MM.1S (cell line): ENCODE measurements at regions not wholly inside any gene's neighbourhood (a gene's known extent, or its start where the extent isn't known, plus 50 kb on each side); places are given as distances from the start of the nearest gene placed in this dataset.
A peak's percentile ranks its signal among the peaks of the same experiment; 100 is the strongest.

Experiments used
- DNase-seq: peaks from one replicate; pipeline ENCODE4 v3.0.0-alpha.2; 2015
- H2AFZ ChIP-seq: fragments of 300-600 bp; sonication (generic); 2 replicates; pipeline ENCODE4 v1.6.0; 2016; ENCODE audit warnings: antibody characterized with exemption, low read length
- H3F3A ChIP-seq: fragments of 300-600 bp; sonication (generic); 2 replicates; pipeline ENCODE4 v1.6.1; 2016; ENCODE audit warnings: mild to moderate bottlenecking, antibody characterized with exemption, low read length, moderate library complexity, mixed read lengths; ENCODE audit not compliant: insufficient read depth
- H3K27ac ChIP-seq: fragments of 300-600 bp; sonication (generic); 2 replicates; pipeline ENCODE4 v1.5.1; 2016; ENCODE audit warnings: mild to moderate bottlenecking, low read length
- H3K27me3 ChIP-seq: fragments of 300-600 bp; sonication (generic); replicated peaks from 2 replicates; pipeline ENCODE4 v1.6.0; 2016; ENCODE audit warnings: low read length; ENCODE audit not compliant: insufficient read depth
- H3K36me3 ChIP-seq: fragments of 300-600 bp; sonication (generic); replicated peaks from 2 replicates; pipeline ENCODE4 v1.6.1; 2016; ENCODE audit warnings: mild to moderate bottlenecking, low read length, mixed read lengths; ENCODE audit not compliant: insufficient read depth
- H3K4me1 ChIP-seq: fragments of 300-600 bp; sonication (generic); 2 replicates; pipeline ENCODE4 v1.6.1; 2016; ENCODE audit warnings: low read length, mixed read lengths
- H3K4me2 ChIP-seq: fragments of 300-600 bp; sonication (generic); 2 replicates; pipeline ENCODE4 v1.6.0; 2016; ENCODE audit warnings: low read depth, low read length
- H3K4me3 ChIP-seq: fragments of 300-600 bp; sonication (generic); 2 replicates; pipeline ENCODE4 v1.5.1; 2016; ENCODE audit warnings: low read length, mixed read lengths
- H3K79me2 ChIP-seq: fragments of 300-600 bp; sonication (generic); 2 replicates; pipeline ENCODE4 v1.6.1; 2016; ENCODE audit warnings: mixed run types, low read length, mixed read lengths
- H3K9ac ChIP-seq: fragments of 300-600 bp; sonication (generic); 2 replicates; pipeline ENCODE4 v1.6.1; 2016; ENCODE audit warnings: low read length, mixed read lengths
- H3K9me2 ChIP-seq: fragments of 300-600 bp; sonication (generic); replicated peaks from 2 replicates; pipeline ENCODE4 v1.6.1; 2016; ENCODE audit warnings: mild to moderate bottlenecking, low read length, mixed read lengths; ENCODE audit not compliant: insufficient read depth
- H3K9me3 ChIP-seq: fragments of 300-600 bp; sonication (generic); replicated peaks from 2 replicates; pipeline ENCODE4 v1.6.1; 2016; ENCODE audit warnings: mild to moderate bottlenecking, low read length, mixed read lengths; ENCODE audit not compliant: insufficient read depth
- H4K20me1 ChIP-seq: fragments of 300-600 bp; sonication (generic); 2 replicates; pipeline ENCODE4 v1.6.1; 2016; ENCODE audit warnings: mild to moderate bottlenecking, low read length, moderate library complexity, mixed read lengths; ENCODE audit not compliant: insufficient read depth
- EZH2 ChIP-seq: fragments of 300-600 bp; sonication (generic); optimal IDR thresholded peaks from 2 replicates; pipeline ENCODE3; 2017; ENCODE audit warnings: low read depth, mild to moderate bottlenecking, antibody characterized with exemption, low read length, mixed read lengths
- EZH2phosphoT487 ChIP-seq: fragments of 300-600 bp; sonication (generic); IDR thresholded peaks from 2 replicates; pipeline ENCODE4 v1.6.1; 2018; ENCODE audit warnings: antibody characterized with exemption, low read length
- TF ChIP-seq, protein P1 (sequence below): fragments of 300-600 bp; sonication (generic); IDR thresholded peaks from 2 replicates; pipeline ENCODE4 v1.5.1; 2016; ENCODE audit warnings: antibody characterized with exemption, low read length, mixed read lengths

DNA sequence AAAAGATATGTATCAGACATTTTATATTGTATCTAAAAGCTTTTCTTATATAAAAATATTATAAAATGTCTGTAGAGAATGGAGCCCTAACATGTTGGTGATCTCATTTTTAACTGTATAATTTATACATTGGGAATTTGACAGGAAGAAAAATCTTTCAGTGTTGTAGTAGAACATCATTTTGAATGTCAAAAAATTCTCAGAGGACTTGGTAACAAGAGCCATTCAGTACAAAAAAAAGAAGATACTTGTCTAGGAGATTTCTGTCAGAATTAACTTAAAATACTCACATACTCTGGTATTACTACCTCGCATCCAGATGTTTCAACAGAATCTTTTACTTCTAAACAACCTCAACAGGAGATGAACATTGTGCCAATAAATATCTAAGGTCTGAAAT lies 1277.9 kb downstream of the ROBO2 start:
- no peaks in the 10 kb centered on the region for H3K27me3 ChIP-seq
- H2AFZ ChIP-seq, result no peak overlapping the region
- no peak for DNase-seq
- no peaks in the 10 kb centered on the region for H3K79me2 ChIP-seq
- H3K4me2 ChIP-seq, result no peak overlapping the region
- no peak for TF ChIP-seq EZH2phosphoT487
- H3K9me3 ChIP-seq, result no peaks in the 10 kb centered on the region
- no peaks in the 10 kb centered on the region for H3K9me2 ChIP-seq
- no peaks in the 10 kb centered on the region for H3F3A ChIP-seq
- no peaks in the 10 kb centered on the region for H3K4me1 ChIP-seq
- H3K9ac ChIP-seq, result no peak overlapping the region
- H4K20me1 ChIP-seq, result no peaks in the 10 kb centered on the region
- no peak overlapping the region for H3K4me3 ChIP-seq
- no peak overlapping the region for H3K27ac ChIP-seq
- no peaks in the 10 kb centered on the region for H3K36me3 ChIP-seq

DNA sequence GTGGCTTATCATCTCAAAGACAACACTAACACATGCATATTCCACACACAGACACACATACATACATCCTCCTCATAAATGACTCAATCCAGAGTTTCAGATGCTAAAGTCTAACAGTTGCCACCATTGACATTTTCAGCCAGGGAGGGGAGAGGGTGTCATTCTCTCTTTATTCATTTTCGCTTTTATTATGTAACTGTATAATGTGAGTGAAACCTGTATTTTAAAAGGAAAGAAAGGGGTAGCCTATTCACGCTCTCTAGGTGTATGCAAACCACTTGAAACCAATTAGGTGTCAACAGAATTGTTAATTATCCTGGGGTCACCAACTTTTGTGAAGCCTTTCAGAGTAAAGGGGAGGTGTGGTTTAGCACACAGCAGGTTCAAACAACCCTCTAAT lies 1282.9 kb downstream of the ROBO2 start:
- no peak for DNase-seq
- Histone ChIP-seq H3K4me2 (no peak overlapping the region), H3K4me3 (no peak overlapping the region), H3K36me3 (no peaks in the 10 kb centered on the region), H4K20me1 (no peaks in the 10 kb centered on the region), H3F3A (no peaks in the 10 kb centered on the region), H3K9me2 (no peaks in the 10 kb centered on the region), H3K9me3 (no peaks in the 10 kb centered on the region), H2AFZ (no peak overlapping the region), H3K4me1 (no peaks in the 10 kb centered on the region), H3K79me2 (no peaks in the 10 kb centered on the region), H3K9ac (no peak overlapping the region), H3K27ac (no peak overlapping the region), H3K27me3 (no peaks in the 10 kb centered on the region)
- TF ChIP-seq EZH2phosphoT487 (no peak), EZH2 (no peak)
- TF ChIP-seq, protein P1, sequence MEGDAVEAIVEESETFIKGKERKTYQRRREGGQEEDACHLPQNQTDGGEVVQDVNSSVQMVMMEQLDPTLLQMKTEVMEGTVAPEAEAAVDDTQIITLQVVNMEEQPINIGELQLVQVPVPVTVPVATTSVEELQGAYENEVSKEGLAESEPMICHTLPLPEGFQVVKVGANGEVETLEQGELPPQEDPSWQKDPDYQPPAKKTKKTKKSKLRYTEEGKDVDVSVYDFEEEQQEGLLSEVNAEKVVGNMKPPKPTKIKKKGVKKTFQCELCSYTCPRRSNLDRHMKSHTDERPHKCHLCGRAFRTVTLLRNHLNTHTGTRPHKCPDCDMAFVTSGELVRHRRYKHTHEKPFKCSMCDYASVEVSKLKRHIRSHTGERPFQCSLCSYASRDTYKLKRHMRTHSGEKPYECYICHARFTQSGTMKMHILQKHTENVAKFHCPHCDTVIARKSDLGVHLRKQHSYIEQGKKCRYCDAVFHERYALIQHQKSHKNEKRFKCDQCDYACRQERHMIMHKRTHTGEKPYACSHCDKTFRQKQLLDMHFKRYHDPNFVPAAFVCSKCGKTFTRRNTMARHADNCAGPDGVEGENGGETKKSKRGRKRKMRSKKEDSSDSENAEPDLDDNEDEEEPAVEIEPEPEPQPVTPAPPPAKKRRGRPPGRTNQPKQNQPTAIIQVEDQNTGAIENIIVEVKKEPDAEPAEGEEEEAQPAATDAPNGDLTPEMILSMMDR, result no peak

DNA sequence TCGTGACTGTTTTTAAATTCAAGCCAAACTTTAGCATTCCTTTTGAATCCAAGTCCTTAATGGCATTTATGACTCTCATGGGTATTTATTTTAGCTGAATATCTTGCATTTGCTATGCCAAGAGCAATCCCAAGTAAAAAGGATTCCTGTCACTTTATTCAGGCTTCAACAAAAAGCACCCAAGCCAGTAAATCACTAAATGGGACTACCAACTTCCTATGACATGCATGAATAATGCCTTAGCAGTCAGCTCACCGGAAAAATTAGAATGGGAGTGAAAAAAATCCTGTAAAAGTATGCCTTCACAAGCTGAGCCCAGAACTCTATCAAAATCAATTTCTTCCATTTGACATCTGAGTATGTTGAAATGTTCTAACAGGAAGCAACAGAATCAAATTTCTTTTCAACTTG lies 1297.9 kb downstream of the ROBO2 start:
- DNase-seq, result no peak
- H3K4me2 ChIP-seq, result no peak overlapping the region

DNA sequence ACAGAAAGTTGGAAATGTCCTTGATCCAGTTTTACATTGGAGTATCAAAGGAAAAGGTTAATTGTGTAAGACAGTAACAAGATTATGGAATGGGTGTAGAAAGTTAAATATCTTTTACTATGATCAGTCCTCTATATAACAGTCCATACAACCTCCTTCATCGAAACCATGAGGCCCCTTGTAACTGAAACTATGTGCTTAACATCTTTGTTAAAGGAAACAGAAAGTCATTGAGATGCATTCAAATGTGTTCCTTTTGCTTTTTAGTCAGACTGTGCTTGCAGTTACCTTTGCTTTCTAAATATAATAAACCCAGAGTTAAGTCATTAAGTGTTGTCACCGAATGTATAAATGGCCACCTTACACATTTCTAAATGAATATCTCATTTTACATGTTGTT lies 1298.5 kb downstream of the ROBO2 start:
- peak; percentile 73 for DNase-seq
- TF ChIP-seq EZH2, result no peak
- Histone ChIP-seq H3K9me2 (no peaks in the 10 kb centered on the region), H3F3A (no peaks in the 10 kb centered on the region), H2AFZ (no peak overlapping the region), H3K27me3 (no peaks in the 10 kb centered on the region), H3K9ac (no peak overlapping the region), H4K20me1 (no peaks in the 10 kb centered on the region), H3K36me3 (no peaks in the 10 kb centered on the region), H3K79me2 (no peaks in the 10 kb centered on the region), H3K4me3 (no peak overlapping the region), H3K27ac (no peak overlapping the region), H3K4me1 (peaks cover 5% of the 10 kb centered on the region; the same call in 1 of the 2 replicates), H3K9me3 (no peaks in the 10 kb centered on the region), H3K4me2 (0 out of 2 replicates have a peak overlapping the region, but pooled peaks have one; percentile 22)

More for the DNA sequence above, 1297.9 kb downstream of the ROBO2 start:
- Histone ChIP-seq H3K4me1 (peaks cover 5% of the 10 kb centered on the region; the same call in 1 of the 2 replicates), H3K9me3 (no peaks in the 10 kb centered on the region), H3K9me2 (no peaks in the 10 kb centered on the region), H3K27ac (no peak overlapping the region), H4K20me1 (no peaks in the 10 kb centered on the region), H3K27me3 (no peaks in the 10 kb centered on the region), H2AFZ (no peak overlapping the region), H3K4me3 (no peak overlapping the region), H3F3A (no peaks in the 10 kb centered on the region), H3K79me2 (no peaks in the 10 kb centered on the region), H3K36me3 (no peaks in the 10 kb centered on the region), H3K9ac (no peak overlapping the region)
- no peak for TF ChIP-seq EZH2phosphoT487
- TF ChIP-seq EZH2, result no peak
- TF ChIP-seq, protein P1, result no peak
